Activated CD4-positive, alpha-beta memory T cell treated with anti-CD3 and anti-CD28 coated beads, Interleukin-2, amount 10 ng/mL, durations not matched to agents 7 days and 5 days (primary cell): ENCODE measurements at regions not wholly inside any gene's neighbourhood (a gene's known extent, or its start where the extent isn't known, plus 50 kb on each side); places are given as distances from the start of the nearest gene placed in this dataset.

Source experiments
- CTCF ChIA-PET: fragments of 350-600 bp; sonication (Branson Sonifier 250); formaldehyde crosslinking; loops from one replicate; lab custom pipeline; 2021; ENCODE audit warnings: antibody characterized with exemption, inconsistent platforms; lab: Charles Lee
- POLR2A ChIA-PET: fragments of 350-600 bp; sonication (Branson Sonifier 250); formaldehyde crosslinking; loops from one replicate; lab custom pipeline; 2021; ENCODE audit warnings: antibody characterized with exemption; lab: Charles Lee
- DNase-seq: peaks from one replicate; pipeline ENCODE4 v3.0.0-alpha.2; 2020
- H3K27ac Mint-ChIP-seq: one replicate; pipeline ENCODE4 v1.8.0; 2021; ENCODE audit warnings: mild to moderate bottlenecking, mixed read lengths
- H3K27me3 Mint-ChIP-seq: one replicate; pipeline ENCODE4 v1.8.0; 2021; ENCODE audit warnings: mixed read lengths
- H3K36me3 Mint-ChIP-seq: one replicate; pipeline ENCODE4 v1.8.0; 2021; ENCODE audit warnings: low read depth, mixed read lengths
- H3K4me1 Mint-ChIP-seq: one replicate; pipeline ENCODE4 v1.8.0; 2021; ENCODE audit warnings: mixed read lengths
- H3K4me3 Mint-ChIP-seq: one replicate; pipeline ENCODE4 v1.8.0; 2021; ENCODE audit warnings: mild to moderate bottlenecking, mixed read lengths
- H3K9me3 Mint-ChIP-seq: one replicate; pipeline ENCODE4 v1.8.0; 2021; ENCODE audit warnings: mixed read lengths

DNA sequence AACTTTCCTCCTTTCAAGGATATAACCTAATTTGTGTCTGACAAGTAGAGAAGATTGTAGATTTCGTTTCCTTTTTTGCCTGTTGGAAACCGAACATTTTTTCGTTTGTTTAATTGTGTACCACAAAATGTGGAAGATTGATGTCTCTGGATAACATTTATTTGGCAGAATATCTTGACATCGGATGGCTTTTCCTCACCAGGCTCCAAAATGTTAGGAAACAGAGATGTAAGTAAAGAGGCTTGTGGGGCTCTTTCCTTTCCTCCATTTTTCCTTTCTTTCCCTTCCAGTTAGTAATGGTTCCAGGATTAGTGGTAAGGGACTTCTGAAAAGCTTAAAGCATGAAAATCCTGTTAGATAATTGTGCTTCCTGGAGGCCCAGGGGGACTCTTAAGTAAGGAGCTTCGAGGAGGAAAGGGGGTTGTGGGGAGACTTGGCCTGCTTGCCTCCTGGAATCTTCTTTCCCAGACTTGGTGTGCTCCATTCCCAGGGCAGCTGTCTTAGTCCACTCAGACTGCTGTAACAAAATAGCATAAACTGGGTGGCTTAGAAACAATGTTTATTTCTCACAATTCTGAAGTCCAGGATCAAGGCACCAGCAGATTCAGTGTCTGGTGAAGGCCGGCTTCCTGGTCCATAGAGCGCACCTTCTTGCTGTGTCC, 243.1 kb upstream of the PWP1 start:
- peak overlapping the region; percentile 49 for H3K4me3 Mint-ChIP-seq
- no peaks in the 10 kb centered on the region for H3K9me3 Mint-ChIP-seq
- peaks cover 17% of the 10 kb centered on the region for H3K4me1 Mint-ChIP-seq
- peak overlapping the region; percentile 5 for H3K27ac Mint-ChIP-seq
- DNase-seq: no peak
- POLR2A ChIA-PET: no interaction called here
- no peaks in the 10 kb centered on the region for H3K27me3 Mint-ChIP-seq
- CTCF ChIA-PET: no interaction called here
- peaks cover 2% of the 10 kb centered on the region for H3K36me3 Mint-ChIP-seq

DNA sequence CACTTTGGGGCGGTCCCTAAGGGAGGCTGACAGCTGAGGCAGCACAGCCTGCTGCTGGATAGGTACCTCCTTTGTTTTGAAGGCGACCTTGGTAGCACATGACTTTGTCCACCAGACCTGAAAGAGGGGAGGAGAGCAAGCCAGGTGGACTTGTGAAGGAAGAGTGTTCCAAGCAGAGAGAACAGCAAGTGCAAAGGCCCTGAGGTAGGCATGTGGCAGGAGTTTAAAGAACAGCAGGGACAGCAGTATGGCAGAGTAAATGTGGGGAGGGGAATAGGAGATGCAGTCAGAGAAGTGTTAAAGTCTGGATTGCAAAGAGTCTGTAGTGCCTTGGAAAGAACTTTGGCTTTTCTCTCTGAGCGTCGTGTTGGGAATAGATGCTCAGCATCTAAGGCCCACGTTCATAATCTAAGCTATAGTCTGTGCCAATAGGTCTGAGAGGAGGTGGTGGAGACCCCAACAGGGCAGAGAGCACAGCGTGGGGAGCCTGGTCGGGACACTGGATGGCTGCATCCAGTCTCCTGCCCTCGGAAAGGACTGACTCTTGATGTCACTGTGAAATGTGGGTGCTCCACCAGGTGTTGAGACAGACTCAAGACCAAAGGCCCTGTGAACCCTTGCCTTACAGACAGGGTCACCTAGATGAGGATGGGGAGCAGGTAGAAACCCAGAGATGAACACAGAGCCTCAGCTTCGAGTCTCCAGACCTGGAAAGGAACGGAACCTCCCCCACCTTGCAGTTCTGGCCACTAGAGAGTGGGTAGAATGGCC, 242.1 kb upstream of the PWP1 start:
- Mint-ChIP-seq H3K27ac (no peak overlapping the region), H3K4me3 (no peak overlapping the region), H3K36me3 (peaks cover 2% of the 10 kb centered on the region), H3K9me3 (no peaks in the 10 kb centered on the region), H3K4me1 (peaks cover 17% of the 10 kb centered on the region), H3K27me3 (no peaks in the 10 kb centered on the region)
- ChIA-PET CTCF (no interaction called here), POLR2A (no interaction called here)
- no peak for DNase-seq

DNA sequence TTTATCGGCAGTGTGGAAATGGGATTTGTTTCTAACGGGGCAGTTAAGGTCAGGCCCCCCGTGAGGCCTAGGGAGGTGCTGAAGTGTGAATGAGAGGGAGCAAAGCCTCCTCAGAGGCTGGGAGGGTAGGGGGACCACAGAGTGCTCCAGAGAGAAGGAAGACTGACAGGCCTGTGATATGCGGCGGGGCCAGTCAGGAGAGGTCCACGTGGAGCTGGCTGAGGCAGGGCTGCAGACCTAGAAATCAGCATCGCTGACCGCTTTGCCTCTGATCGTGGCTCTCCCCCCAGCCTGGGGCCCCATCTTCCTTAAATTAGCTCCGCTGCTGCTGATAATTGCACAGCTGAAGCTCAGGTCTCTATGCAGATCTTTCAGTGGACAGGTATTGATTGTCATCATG, 240.8 kb upstream of the PWP1 start:
- Mint-ChIP-seq H3K27me3 (no peaks in the 10 kb centered on the region), H3K4me1 (peaks cover 10% of the 10 kb centered on the region), H3K36me3 (peaks cover 2% of the 10 kb centered on the region), H3K9me3 (no peaks in the 10 kb centered on the region), H3K27ac (no peak overlapping the region), H3K4me3 (no peak overlapping the region)
- CTCF ChIA-PET: no interaction called here
- POLR2A ChIA-PET: no interaction called here
- no peak for DNase-seq

DNA sequence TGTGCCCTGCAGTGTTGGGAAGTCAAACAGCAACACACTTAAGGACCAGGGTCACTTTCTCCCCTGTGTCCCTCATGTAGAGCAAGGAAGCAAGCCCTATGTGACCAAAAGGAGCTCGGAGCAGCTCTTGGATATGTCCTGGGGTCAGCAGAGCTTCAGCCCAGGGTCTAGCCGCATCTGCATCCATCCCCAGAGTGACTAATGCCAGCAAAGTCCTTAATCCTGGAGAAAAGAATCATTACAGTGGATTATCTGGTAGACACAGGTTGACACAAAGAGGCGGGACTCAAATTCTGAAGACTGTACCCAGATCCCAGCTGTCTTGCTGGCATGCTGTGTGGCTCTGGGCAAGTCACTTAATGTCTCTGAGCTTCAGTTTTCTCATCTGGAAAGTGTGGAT, 239.1 kb upstream of the PWP1 start:
- H3K4me1 Mint-ChIP-seq: no peaks in the 10 kb centered on the region
- DNase-seq: no peak
- CTCF ChIA-PET: no interaction called here
- H3K36me3 Mint-ChIP-seq: peaks cover 2% of the 10 kb centered on the region
- POLR2A ChIA-PET: no interaction called here
- no peaks in the 10 kb centered on the region for H3K9me3 Mint-ChIP-seq
- H3K27ac Mint-ChIP-seq: no peak overlapping the region
- H3K27me3 Mint-ChIP-seq: no peaks in the 10 kb centered on the region
- no peak overlapping the region for H3K4me3 Mint-ChIP-seq

DNA sequence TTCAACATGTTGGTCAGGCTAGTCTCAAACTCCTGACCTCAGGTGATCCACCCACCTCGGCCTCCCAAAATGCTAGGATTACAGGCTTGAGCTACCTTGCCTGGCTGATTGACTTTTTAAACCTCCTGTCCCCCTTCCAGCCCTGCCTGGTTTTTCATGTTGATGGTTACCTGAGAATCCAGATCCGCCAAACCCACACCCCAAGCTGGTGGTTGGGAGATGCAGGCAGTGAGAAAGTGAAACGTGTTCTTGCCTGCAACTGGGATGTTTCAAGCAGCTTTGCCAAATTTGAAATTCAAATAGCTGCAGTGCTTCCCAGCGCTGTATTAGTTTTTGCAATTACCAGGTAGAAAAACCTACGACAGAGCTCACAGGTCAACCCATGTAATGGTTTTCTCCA, 238.3 kb upstream of the PWP1 start:
- Mint-ChIP-seq H3K4me3 (no peak overlapping the region), H3K27ac (no peak overlapping the region), H3K27me3 (no peaks in the 10 kb centered on the region), H3K4me1 (no peaks in the 10 kb centered on the region), H3K9me3 (peaks cover 2% of the 10 kb centered on the region), H3K36me3 (peaks cover 2% of the 10 kb centered on the region)
- ChIA-PET POLR2A (no interaction called here), CTCF (interaction anchor here (1.2 kb wide), 1 partner anchor 52 kb away, joined by 3 read pairs; no protein-coding TSS in a partner anchor)
- no peak for DNase-seq

DNA sequence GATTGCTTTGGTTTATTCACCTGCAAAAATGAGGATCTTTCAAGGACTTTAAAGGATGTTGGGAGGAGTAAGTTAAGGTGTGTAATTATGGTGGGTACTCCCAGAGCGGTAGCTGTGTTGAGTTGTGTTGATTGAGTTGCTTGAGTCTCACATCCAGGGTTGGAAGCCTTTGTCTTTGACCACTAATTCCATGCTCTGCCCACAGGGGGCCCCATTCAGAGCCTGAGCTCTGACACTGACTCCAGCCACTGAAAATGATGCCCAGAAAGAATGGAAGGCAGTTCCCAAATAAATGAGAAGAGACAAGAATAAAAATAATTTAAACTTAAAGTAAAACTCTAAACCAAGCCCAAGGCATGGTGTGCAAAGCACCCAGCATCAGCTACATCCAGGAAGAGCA, 237.4 kb upstream of the PWP1 start:
- DNase-seq: no peak
- H3K4me1 Mint-ChIP-seq: no peaks in the 10 kb centered on the region
- ChIA-PET POLR2A (no interaction called here), CTCF (interaction anchor here (1.0 to 1.2 kb wide), 2 partner anchors 51 to 632 kb away, joined by 3 read pairs; no protein-coding TSS in a partner anchor)
- H3K4me3 Mint-ChIP-seq: no peak overlapping the region
- peaks cover 2% of the 10 kb centered on the region for H3K36me3 Mint-ChIP-seq
- no peak overlapping the region for H3K27ac Mint-ChIP-seq
- no peaks in the 10 kb centered on the region for H3K27me3 Mint-ChIP-seq
- peaks cover 2% of the 10 kb centered on the region for H3K9me3 Mint-ChIP-seq

DNA sequence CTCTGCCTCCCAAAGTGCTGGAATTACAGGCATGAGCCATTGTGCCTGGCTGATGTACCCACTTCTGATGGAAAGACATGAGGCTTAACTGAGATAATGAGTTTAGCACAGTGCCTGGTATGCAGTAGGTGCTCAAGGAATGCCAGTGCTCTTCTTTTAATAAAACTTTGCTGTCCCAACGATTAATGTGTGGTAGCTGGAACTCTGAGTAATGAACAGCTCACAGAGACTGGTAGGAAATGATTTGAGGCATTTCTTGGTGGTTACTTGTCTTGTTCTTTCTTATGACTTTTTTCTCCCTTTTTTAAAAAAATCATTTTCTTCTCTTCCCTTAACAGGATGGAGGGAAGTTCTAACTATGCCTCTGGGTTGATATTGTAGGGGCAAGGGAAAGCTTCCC, 235.7 kb upstream of the PWP1 start:
- ChIA-PET CTCF (interaction anchor here (1.3 kb wide), 1 partner anchor 158 kb away, joined by 3 read pairs; no protein-coding TSS in a partner anchor), POLR2A (no interaction called here)
- no peak for DNase-seq
- Mint-ChIP-seq H3K9me3 (peaks cover 2% of the 10 kb centered on the region), H3K27me3 (no peaks in the 10 kb centered on the region), H3K27ac (no peak overlapping the region), H3K4me3 (no peak overlapping the region), H3K36me3 (no peaks in the 10 kb centered on the region), H3K4me1 (no peaks in the 10 kb centered on the region)

DNA sequence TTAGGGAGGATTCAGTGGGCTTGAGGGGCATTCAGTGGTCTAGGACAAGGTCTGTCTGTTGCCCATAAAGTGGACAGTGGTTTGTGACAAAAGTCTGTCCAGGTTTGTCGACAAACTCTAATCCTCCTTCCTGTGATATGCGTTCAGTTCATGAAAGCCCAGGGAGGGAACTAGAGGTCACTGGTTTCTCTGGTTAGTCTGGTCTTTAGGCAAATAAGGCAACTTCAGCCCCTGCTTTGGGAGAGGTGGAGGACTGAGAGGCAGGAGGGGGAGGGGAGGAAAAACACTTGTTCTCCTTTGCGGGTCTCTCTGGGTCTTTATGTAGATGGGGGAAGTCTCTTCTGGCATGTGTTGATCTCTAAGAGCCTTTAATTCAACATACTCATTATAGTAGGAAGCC, 235.1 kb upstream of the PWP1 start:
- Mint-ChIP-seq H3K9me3 (peaks cover 2% of the 10 kb centered on the region), H3K27me3 (no peaks in the 10 kb centered on the region), H3K4me3 (no peak overlapping the region), H3K27ac (no peak overlapping the region), H3K36me3 (no peaks in the 10 kb centered on the region), H3K4me1 (no peaks in the 10 kb centered on the region)
- POLR2A ChIA-PET: no interaction called here
- no peak for DNase-seq
- CTCF ChIA-PET: no interaction called here

DNA sequence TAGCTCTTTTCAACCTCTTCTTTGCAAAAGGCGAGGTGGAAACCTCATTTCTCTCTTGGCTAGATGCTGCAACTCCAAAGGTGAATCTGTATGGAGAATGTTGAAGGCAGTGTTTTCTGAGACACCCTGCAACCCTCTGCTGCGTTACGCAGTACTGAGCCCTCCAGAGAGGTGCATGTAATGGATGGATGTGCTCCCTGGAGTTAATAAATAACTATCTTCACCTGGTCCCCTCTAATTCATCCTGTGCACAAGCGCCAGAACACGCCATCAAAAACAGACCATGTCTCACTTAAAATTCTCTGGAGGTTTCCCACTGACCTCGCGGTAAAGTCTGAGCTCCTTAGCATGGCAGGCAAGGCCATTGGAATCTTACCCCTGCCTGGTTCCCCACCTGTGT, 234.4 kb upstream of the PWP1 start:
- Mint-ChIP-seq H3K4me1 (no peaks in the 10 kb centered on the region), H3K36me3 (no peaks in the 10 kb centered on the region), H3K4me3 (no peak overlapping the region), H3K27ac (no peak overlapping the region), H3K27me3 (no peaks in the 10 kb centered on the region), H3K9me3 (peaks cover 2% of the 10 kb centered on the region)
- no peak for DNase-seq
- CTCF ChIA-PET: interaction anchor here (0.7 kb wide), 1 partner anchor 282 kb away, joined by 4 read pairs; no protein-coding TSS in a partner anchor
- POLR2A ChIA-PET: no interaction called here

DNA sequence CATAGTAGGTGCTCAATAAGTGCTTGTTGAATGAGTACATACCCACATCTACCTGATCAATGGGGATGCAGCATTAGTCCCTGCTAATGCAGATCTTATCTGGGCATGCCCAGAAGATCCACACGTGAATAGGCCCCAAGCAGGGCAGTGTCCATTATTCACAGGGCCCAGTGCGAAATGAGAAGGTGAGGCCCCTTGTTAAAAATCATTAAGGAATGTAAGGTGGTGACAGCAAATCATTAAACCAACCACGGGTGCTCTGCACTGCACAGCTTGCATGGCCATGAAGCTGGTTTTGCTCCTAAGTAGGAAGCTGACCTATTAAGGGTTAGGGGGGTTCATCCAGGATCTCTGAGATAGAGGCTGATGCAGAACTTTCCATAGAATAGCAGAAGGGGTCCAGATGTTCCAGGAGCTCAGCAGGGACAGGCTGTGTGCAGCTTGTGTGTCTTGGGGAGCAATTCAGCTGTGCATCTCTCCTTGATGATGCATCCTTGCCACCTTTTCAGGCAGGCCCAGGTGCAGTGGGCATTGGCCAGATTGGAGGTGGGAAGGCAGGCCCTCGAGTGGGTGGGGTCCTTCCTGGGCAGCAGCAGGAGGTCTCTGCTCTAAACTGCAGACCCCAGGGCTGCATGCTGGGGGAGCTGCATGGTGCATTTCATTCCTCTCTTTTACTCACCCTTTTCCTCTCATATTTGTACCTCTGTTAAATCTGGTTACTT, 231.3 kb upstream of the PWP1 start:
- no peaks in the 10 kb centered on the region for H3K4me1 Mint-ChIP-seq
- POLR2A ChIA-PET: no interaction called here

DNA sequence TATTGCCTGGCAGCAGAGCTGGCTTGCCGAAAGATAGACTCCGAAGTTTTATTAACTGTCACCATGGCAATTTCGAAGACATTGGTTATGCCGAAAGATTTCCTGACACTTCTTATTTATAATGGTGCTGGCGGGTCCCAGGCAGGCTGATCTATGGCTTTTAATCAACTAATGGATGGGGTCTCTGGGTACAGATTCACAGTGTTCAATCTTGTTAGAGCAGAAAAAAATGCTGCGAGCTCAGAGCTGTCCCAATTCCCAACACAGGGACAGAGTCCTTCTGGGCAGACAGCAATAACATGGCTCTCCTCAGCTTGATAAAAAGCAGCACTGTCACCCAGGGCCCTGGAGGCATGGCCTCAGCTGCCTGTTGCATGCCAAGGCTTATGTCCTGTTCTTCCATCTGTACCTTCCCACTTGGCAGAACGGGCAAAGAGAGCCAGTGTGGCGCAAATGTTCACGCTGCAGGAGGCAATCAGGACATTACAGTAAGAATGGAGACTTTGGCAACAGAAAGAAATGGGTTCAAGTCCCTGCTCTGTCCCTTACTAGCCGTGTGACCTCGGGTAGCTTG, 228.2 kb upstream of the PWP1 start:
- Mint-ChIP-seq H3K27me3 (no peaks in the 10 kb centered on the region), H3K9me3 (no peaks in the 10 kb centered on the region), H3K4me1 (peaks cover 5% of the 10 kb centered on the region), H3K4me3 (no peak overlapping the region), H3K36me3 (no peaks in the 10 kb centered on the region), H3K27ac (no peak overlapping the region)
- POLR2A ChIA-PET: no interaction called here
- no peak for DNase-seq
- CTCF ChIA-PET: no interaction called here

More for the DNA sequence above, 231.3 kb upstream of the PWP1 start:
- no peak for DNase-seq
- H3K27ac Mint-ChIP-seq: no peak overlapping the region
- no peaks in the 10 kb centered on the region for H3K36me3 Mint-ChIP-seq
- no peaks in the 10 kb centered on the region for H3K27me3 Mint-ChIP-seq
- CTCF ChIA-PET: no interaction called here
- no peak overlapping the region for H3K4me3 Mint-ChIP-seq
- H3K9me3 Mint-ChIP-seq: peaks cover 2% of the 10 kb centered on the region

DNA sequence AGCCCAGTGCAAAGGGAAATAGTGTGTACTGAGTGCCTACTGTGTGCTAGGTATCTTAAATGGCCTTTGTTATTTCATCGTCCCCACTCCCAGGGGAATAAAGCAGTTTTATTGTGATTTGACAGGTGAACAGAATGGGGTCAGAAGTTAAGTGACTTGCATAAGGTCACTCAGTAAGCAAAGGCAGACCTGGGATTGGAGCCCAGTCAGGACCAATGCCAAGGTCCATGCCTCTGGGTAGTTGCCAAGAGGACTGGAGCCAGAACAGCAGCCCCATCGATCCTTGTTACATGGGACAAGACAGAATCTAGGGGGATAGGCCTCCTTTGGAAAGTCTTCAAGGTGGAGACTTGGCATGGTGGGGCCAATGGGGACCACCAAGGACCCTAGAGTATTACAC, 227.4 kb upstream of the PWP1 start:
- peaks cover 5% of the 10 kb centered on the region for H3K4me1 Mint-ChIP-seq
- no peaks in the 10 kb centered on the region for H3K36me3 Mint-ChIP-seq
- H3K27me3 Mint-ChIP-seq: no peaks in the 10 kb centered on the region
- H3K4me3 Mint-ChIP-seq: no peak overlapping the region
- CTCF ChIA-PET: no interaction called here
- no peaks in the 10 kb centered on the region for H3K9me3 Mint-ChIP-seq
- no peak for DNase-seq
- POLR2A ChIA-PET: no interaction called here
- H3K27ac Mint-ChIP-seq: no peak overlapping the region

DNA sequence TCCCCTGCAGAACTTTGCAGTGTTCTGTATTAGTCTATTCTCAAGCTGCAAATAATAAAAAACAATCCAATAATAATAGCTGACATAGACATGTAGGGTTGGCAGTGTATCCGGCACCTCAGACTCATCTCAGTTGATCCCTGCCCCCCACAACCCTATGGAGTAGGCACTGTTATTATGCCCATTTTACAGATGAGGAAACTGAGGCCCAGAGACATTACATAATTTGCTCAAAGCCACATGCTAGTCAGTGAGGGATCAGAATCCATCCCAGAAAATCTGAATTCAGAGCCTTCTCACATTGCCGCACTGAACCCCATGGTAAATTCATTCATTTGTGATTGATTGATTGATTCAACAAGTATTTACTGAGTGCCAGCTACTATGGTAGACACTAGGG, 226.6 kb upstream of the PWP1 start:
- CTCF ChIA-PET: no interaction called here
- Mint-ChIP-seq H3K36me3 (no peaks in the 10 kb centered on the region), H3K4me1 (peaks cover 5% of the 10 kb centered on the region), H3K27ac (no peak overlapping the region), H3K27me3 (no peaks in the 10 kb centered on the region), H3K4me3 (no peak overlapping the region), H3K9me3 (no peaks in the 10 kb centered on the region)
- POLR2A ChIA-PET: no interaction called here
- DNase-seq: no peak
